ACC112 (cell line): ENCODE measurements at regions not wholly inside any gene's neighbourhood (a gene's known extent, or its start where the extent isn't known, plus 50 kb on each side); places are given as distances from the start of the nearest gene placed in this dataset.

Experiments used
- H2AFZ ChIP-seq: fragments of 200-600 bp; sonication (generic); one replicate; pipeline ENCODE4 v1.6.0; 2017; ENCODE audit warnings: antibody characterized with exemption, low read length; ENCODE audit not compliant: unreplicated experiment
- H3K27ac ChIP-seq: fragments of 200-600 bp; sonication (generic); 2 replicates; pipeline ENCODE4 v1.5.1; 2014; ENCODE audit warnings: low read depth, mild to moderate bottlenecking, antibody characterized with exemption, low read length, moderate library complexity
- H3K27me3 ChIP-seq: fragments of 200-600 bp; sonication (generic); 2 replicates; pipeline ENCODE4 v1.6.1; 2014; ENCODE audit warnings: mild to moderate bottlenecking, antibody characterized with exemption, low read length, moderate library complexity, mixed read lengths; ENCODE audit not compliant: insufficient read depth
- H3K36me3 ChIP-seq: fragments of 200-600 bp; sonication (generic); 2 replicates; pipeline ENCODE4 v1.6.1; 2016; ENCODE audit warnings: mild to moderate bottlenecking, antibody characterized with exemption, low read length, moderate library complexity, mixed read lengths; ENCODE audit not compliant: insufficient read depth
- H3K4me1 ChIP-seq: fragments of 200-600 bp; sonication (generic); one replicate; pipeline ENCODE4 v1.6.1; 2016; ENCODE audit warnings: low read length, mixed read lengths; ENCODE audit not compliant: insufficient read depth, unreplicated experiment, control insufficient read depth
- H3K4me3 ChIP-seq: fragments of 200-600 bp; sonication (generic); 2 replicates; pipeline ENCODE4 v1.5.1; 2014; ENCODE audit warnings: mild to moderate bottlenecking, low read depth, low read length
- H3K79me2 ChIP-seq: fragments of 200-600 bp; sonication (generic); one replicate; pipeline ENCODE4 v1.6.0; 2016; ENCODE audit warnings: low read length; ENCODE audit not compliant: control insufficient read depth, unreplicated experiment, insufficient read depth

DNA sequence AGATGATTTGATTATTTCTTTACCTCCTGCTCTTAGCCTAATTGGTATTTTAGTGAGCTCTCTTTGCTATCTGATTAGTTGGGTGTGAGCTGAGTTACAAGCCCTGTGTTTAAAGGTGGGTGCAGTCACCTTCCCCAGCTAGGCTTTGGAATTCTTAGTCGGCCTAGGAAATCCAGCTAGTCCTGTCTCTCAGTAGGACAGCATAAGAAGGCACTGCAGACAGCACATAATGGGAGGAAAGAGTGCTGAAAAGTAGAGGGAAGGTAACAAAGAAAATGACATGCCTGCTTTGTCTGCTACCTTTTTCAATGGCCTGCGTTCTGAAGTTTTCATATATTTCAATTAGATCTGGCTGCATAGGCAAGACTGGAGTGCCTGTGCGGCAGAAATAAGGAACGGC, 1794.0 kb upstream of the CELF4 start:
- no peaks in the 10 kb centered on the region for H3K27me3 ChIP-seq
- no peak overlapping the region for H2AFZ ChIP-seq
- H3K4me3 ChIP-seq = no peak overlapping the region
- no peaks in the 10 kb centered on the region for H3K4me1 ChIP-seq
- H3K27ac ChIP-seq = no peak overlapping the region
- no peaks in the 10 kb centered on the region for H3K36me3 ChIP-seq
- no peaks in the 10 kb centered on the region for H3K79me2 ChIP-seq

DNA sequence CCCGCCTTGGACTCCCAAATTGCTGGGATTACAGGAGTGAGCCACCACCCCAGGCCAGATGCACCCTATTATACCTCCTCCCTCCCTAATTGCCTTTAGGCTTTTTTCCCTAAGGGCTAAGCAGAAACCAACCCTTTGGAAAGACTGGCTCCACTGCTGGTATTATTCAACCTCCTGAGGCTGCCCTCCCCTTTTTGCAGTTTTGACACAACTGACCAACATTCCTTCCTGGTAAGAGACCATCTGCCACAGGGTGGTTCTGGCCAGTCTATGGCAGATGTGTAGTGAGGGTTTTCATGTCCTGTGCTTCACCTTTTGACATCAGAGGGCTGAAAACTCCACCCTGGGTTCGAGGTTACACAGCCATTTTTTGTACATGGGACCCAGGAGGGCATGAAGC, 1785.3 kb upstream of the CELF4 start:
- H3K27ac ChIP-seq = no peak overlapping the region
- H3K79me2 ChIP-seq = no peaks in the 10 kb centered on the region
- no peaks in the 10 kb centered on the region for H3K36me3 ChIP-seq
- no peaks in the 10 kb centered on the region for H3K4me1 ChIP-seq
- H3K4me3 ChIP-seq = no peak overlapping the region
- H3K27me3 ChIP-seq = no peaks in the 10 kb centered on the region
- H2AFZ ChIP-seq = no peak overlapping the region

DNA sequence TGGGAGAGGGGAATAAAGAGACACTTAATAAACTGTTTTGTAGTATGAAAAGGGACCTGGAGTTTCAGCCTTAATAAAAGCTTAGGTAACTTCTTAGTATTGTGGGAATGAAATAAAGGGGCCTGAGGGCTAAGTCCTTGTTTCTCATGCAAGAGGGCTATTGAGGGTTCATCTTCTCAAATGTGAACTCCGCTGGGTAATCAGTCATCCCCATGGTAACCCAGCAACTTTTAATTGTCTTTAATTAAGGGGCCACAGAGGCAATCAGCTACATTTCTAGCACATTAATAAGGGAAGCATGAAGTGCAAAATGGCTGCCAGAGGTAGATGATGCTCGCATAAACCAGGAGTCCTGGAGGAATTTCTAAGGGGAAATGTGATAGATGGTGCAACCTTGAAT, 1784.2 kb upstream of the CELF4 start:
- no peaks in the 10 kb centered on the region for H3K27me3 ChIP-seq
- H3K4me3 ChIP-seq = no peak overlapping the region
- H3K79me2 ChIP-seq = no peaks in the 10 kb centered on the region
- H3K27ac ChIP-seq = no peak overlapping the region
- no peaks in the 10 kb centered on the region for H3K4me1 ChIP-seq
- no peak overlapping the region for H2AFZ ChIP-seq
- H3K36me3 ChIP-seq = no peaks in the 10 kb centered on the region

DNA sequence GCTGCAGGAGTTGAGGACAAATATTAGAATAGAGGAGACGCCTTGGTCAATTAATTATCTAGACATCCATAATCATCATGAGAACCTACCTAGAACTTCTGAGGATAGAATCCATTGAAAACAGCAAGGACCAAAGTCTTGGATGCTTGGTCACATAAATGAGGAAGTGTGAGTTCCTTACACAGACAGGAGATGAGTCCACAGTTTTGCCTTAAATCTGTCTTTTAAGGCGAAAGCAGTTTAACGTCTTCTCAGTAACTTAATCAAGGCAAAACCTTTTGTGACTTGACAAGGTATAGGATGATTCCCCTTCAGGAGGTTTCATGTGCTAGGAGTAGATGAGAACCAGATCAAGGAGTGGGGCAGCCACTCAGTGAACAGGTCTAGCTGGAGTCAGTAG, 1783.2 kb upstream of the CELF4 start:
- Histone ChIP-seq H3K27me3 (no peaks in the 10 kb centered on the region), H3K27ac (no peak overlapping the region), H3K4me1 (no peaks in the 10 kb centered on the region), H3K79me2 (no peaks in the 10 kb centered on the region), H2AFZ (no peak overlapping the region), H3K4me3 (no peak overlapping the region), H3K36me3 (no peaks in the 10 kb centered on the region)

DNA sequence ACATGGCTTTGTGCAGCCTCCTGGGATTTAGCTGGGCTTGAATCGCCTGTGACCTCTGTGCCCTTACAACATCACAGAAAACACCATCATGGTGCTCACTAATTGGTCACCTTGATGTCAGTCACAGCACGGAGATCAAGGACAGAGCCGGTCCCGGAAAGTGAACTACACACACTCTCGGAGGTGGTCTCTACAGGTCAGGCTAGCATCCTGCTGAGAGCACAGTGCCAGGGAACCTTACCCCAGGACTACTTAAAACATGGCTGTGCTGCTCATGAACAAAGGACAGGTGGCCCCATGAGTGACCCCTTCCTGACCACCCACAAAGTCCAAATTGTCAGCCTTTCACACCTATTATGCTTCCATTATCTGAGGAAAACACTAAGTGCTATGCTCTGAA, 1782.1 kb upstream of the CELF4 start:
- no peaks in the 10 kb centered on the region for H3K36me3 ChIP-seq
- no peaks in the 10 kb centered on the region for H3K27me3 ChIP-seq
- no peaks in the 10 kb centered on the region for H3K4me1 ChIP-seq
- no peak overlapping the region for H3K27ac ChIP-seq
- H3K79me2 ChIP-seq = no peaks in the 10 kb centered on the region
- no peak overlapping the region for H3K4me3 ChIP-seq
- no peak overlapping the region for H2AFZ ChIP-seq

DNA sequence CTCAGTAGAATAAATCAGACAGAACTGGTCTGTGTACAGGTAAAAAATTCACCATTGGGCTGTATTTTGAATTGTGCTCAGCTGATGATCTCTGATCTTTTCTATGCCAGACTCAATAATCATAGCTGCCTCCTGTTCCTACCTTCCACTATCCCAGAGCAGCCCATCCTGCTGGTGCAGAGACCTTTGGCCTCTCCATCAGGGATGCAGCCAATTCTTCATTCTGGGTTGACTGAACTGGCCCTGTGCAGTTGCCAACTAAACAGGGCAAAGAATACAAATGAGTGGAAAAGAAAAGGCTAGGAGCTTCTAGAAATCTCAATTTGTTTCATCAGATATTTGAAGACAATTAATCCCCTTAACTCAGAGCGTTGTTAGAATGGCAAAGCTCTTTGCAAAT, 1781.3 kb upstream of the CELF4 start:
- Histone ChIP-seq H3K27me3 (no peaks in the 10 kb centered on the region), H3K4me1 (no peaks in the 10 kb centered on the region), H3K27ac (no peak overlapping the region), H2AFZ (no peak overlapping the region), H3K79me2 (no peaks in the 10 kb centered on the region), H3K36me3 (no peaks in the 10 kb centered on the region), H3K4me3 (no peak overlapping the region)

DNA sequence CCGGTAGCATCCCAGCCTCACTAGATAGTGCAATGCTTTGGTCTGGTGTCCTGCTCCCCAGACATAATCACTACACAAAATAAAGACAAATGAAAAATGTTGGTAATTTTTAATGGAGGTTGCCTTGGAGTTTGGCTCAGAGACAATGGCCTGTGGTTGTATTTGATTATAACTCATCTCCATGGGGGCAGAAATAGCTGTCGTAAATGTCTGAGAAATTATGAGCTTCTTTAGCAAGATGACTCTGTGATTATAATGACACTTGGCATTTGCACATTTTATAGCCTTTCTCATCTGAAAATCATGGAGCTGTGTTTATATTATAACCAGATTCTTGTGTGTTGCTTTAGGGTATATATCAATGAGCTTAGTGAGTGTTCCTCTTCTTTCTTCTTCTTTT, 1779.7 kb upstream of the CELF4 start:
- no peak overlapping the region for H2AFZ ChIP-seq
- H3K27ac ChIP-seq = no peak overlapping the region
- H3K36me3 ChIP-seq = no peaks in the 10 kb centered on the region
- no peaks in the 10 kb centered on the region for H3K27me3 ChIP-seq
- H3K79me2 ChIP-seq = no peaks in the 10 kb centered on the region
- H3K4me3 ChIP-seq = no peak overlapping the region
- no peaks in the 10 kb centered on the region for H3K4me1 ChIP-seq

DNA sequence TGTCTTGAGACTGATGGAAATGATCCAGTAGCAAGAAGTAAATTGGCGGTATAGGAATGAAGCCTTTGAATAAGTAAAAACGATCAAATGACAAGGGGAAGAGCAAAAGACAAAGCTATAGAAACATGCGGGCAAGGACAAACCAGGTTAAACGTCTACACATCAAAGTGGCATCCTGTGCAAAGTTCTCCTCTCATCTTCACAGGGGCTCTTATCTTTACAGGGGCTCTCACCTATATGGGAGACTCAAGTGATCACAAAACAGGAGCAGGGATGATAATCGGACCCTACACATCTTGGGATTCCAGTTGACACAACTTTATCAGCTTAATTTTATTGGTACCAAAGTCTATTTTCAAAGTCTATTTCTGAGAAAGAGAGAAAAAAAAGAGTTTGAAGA, 1778.9 kb upstream of the CELF4 start:
- Histone ChIP-seq H3K27me3 (no peaks in the 10 kb centered on the region), H3K36me3 (no peaks in the 10 kb centered on the region), H3K4me3 (no peak overlapping the region), H3K79me2 (no peaks in the 10 kb centered on the region), H2AFZ (no peak overlapping the region), H3K4me1 (no peaks in the 10 kb centered on the region), H3K27ac (no peak overlapping the region)

DNA sequence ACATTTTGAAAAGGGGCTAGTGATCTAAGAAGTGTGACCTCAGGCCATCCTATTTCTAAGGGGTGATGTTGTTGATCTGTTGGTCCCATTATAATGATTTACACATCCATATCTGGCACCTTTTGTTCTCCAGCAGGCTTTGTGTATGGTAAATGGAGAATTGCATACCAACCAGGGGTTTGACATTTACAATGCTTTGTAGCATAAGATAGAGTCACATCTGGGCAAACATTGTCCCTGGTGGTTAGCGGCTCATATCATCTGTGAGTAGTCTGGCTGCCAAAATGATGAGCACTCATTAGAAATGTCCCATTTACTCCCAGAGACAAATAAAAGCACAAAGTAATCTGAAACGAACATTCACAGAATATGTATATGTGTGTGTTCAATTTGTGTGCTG, 1775.5 kb upstream of the CELF4 start:
- no peaks in the 10 kb centered on the region for H3K79me2 ChIP-seq
- H3K36me3 ChIP-seq = no peaks in the 10 kb centered on the region
- H3K27ac ChIP-seq = no peak overlapping the region
- H3K4me1 ChIP-seq = no peaks in the 10 kb centered on the region
- H3K27me3 ChIP-seq = no peaks in the 10 kb centered on the region
- no peak overlapping the region for H2AFZ ChIP-seq
- no peak overlapping the region for H3K4me3 ChIP-seq

DNA sequence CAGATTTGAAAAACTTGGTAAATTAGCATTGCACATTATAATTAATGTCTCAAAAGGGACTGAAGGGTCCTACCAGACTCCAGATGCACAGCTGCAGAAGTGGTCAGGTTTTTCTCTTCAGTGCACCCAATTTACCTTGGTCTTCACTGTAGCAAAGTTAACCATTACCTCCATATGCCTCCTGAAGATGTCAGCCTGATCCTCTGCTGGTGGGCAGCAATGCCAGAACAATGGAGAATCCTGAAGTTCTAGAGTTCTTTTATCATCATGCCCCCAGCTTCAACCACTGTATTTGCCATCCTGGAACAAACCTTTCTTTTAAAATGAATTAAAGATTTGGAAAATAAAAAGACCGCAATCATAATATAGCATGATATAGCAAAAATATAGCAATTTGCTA, 1774.8 kb upstream of the CELF4 start:
- Histone ChIP-seq H3K36me3 (no peaks in the 10 kb centered on the region), H3K27me3 (no peaks in the 10 kb centered on the region), H3K4me3 (no peak overlapping the region), H3K4me1 (no peaks in the 10 kb centered on the region), H3K27ac (no peak overlapping the region), H3K79me2 (no peaks in the 10 kb centered on the region), H2AFZ (no peak overlapping the region)

DNA sequence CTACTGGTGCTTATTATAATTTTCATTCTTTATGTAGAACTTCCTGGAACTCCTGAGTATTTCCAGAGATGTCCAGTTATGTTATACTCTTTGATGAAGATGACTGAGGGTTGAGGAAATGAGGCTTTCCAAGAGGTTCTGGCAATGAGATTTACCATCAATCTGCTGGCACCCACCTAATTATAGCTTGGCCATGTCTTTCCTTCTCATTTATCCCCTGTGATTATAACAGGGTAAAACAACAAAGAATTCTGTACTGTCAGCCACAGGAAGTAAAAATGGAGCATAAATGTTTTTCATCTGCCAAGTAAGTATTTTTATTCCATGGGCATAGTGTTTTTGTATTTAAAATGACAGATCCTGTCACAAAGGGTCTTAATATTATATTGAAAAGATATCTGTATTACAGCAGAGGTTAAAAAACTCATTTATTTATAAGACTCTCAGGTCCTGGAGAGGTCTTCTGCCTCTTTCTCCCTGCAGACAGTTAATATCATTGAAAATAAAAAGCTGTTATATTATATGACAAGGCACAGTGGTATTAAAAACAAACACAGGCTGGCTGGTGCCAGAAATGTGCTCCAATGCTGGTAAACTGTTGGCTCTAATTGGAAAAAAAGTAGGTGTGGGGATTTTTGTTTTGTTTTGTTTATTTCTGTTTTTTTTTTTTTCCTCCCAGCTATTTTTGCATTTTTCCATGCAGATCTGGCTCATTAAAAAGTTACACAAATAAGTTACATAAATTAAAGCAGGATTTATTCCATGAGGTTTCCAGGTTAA, 1764.1 kb upstream of the CELF4 start:
- Histone ChIP-seq H3K36me3 (no peaks in the 10 kb centered on the region), H3K4me1 (no peaks in the 10 kb centered on the region), H3K4me3 (no peak overlapping the region), H2AFZ (no peak overlapping the region), H3K27ac (no peak overlapping the region), H3K27me3 (no peaks in the 10 kb centered on the region), H3K79me2 (no peaks in the 10 kb centered on the region)
